ENCODE measurements at regions not wholly inside any gene's neighbourhood (a gene's known extent, or its start where the extent isn't known, plus 50 kb on each side); places are given as distances from the start of the nearest gene placed in this dataset.

DNA sequence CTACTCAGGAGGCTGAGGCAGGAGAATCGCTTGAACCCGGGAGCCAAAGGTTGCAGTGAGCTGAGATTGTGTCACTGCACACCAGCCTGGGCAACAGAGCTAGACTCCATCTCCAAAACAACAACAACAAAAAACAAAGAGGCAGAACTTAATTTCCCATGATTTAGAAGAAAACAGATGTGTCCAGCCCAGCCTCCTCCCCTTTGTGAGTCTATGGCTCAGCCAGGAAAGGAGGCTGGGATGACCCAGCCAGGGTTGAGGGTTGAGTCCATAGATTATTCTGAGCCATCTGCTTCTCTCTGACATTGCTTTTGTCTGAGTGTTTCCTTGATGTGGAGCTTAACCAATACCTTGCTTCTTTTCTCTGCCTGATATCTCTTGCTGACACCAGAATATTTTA, 994.1 kb downstream of the TYW1 start:
- no peak for DNase-seq (ENCODE audit: low read depth in 2 of 2)
- no peaks in the 10 kb centered on the region for H4K20me1 ChIP-seq (ENCODE audit: control insufficient read depth, extremely low read depth, insufficient read depth, low read length)
- H3K4me3 ChIP-seq (replicated peaks in 1 of 4; ENCODE audit: control extremely low read depth in 1 of 4, insufficient read depth in 1 of 4, low read depth in 3 of 4, low read length in 4 of 4), result no peak overlapping the region

DNA sequence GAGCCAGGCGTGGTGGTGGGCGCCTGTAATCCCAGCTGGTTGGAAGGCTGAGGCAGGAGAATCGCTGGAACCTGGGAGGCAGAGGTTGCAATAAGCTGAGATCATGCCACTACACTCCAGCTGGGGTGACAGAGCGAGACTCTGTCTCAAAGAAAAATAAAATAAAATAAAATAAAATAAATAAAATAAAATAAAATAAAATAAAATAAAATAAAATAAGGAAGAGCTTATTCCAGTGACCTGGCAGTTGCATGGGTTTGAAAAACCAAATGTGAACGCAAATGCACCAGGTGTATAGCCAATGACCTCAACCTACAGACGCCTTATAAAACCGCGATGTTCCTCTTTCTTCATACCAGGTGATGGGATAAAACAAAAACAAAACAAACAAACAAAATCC, 995.7 kb downstream of the TYW1 start:
- Histone ChIP-seq H3K4me2 (ENCODE audit: extremely low read depth, insufficient read depth, low read length) (no peak overlapping the region), H3K79me2 (ENCODE audit: control insufficient read depth, insufficient read depth, low read length) (no peaks in the 10 kb centered on the region)

More for the DNA sequence above, 994.1 kb downstream of the TYW1 start:
- Histone ChIP-seq H3K79me2 (ENCODE audit: control insufficient read depth, insufficient read depth, low read length) (no peaks in the 10 kb centered on the region), H3K36me3 (ENCODE audit: control insufficient read depth, insufficient read depth, low read length) (no peaks in the 10 kb centered on the region), H2AFZ (ENCODE audit: low read length) (no peak overlapping the region), H3K9me3 (ENCODE audit: control insufficient read depth, insufficient read depth, low read depth, low read length) (no peaks in the 10 kb centered on the region), H3K4me2 (ENCODE audit: extremely low read depth, insufficient read depth, low read length) (no peak overlapping the region), H3K27me3 (ENCODE audit: control insufficient read depth, insufficient read depth, low read length) (no peaks in the 10 kb centered on the region), H3K9ac (ENCODE audit: insufficient read depth, low read length) (no peak overlapping the region), H3K27ac (ENCODE audit: insufficient read depth, low read length) (no peak overlapping the region), H3K4me1 (ENCODE audit: control insufficient read depth, extremely low read depth, insufficient read depth, low read length) (no peaks in the 10 kb centered on the region)
- TF ChIP-seq EZH2 (IDR thresholded peaks at IDR 0.05; ENCODE audit: low read length, missing control alignments), result no peak
- TF ChIP-seq, protein P1, sequence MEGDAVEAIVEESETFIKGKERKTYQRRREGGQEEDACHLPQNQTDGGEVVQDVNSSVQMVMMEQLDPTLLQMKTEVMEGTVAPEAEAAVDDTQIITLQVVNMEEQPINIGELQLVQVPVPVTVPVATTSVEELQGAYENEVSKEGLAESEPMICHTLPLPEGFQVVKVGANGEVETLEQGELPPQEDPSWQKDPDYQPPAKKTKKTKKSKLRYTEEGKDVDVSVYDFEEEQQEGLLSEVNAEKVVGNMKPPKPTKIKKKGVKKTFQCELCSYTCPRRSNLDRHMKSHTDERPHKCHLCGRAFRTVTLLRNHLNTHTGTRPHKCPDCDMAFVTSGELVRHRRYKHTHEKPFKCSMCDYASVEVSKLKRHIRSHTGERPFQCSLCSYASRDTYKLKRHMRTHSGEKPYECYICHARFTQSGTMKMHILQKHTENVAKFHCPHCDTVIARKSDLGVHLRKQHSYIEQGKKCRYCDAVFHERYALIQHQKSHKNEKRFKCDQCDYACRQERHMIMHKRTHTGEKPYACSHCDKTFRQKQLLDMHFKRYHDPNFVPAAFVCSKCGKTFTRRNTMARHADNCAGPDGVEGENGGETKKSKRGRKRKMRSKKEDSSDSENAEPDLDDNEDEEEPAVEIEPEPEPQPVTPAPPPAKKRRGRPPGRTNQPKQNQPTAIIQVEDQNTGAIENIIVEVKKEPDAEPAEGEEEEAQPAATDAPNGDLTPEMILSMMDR (conservative IDR thresholded peaks at IDR 0.05 in 1 of 2, IDR thresholded peaks at IDR 0.05 in 1 of 2; ENCODE audit: low read depth in 1 of 2, low read length in 2 of 2), result no peak

DNA sequence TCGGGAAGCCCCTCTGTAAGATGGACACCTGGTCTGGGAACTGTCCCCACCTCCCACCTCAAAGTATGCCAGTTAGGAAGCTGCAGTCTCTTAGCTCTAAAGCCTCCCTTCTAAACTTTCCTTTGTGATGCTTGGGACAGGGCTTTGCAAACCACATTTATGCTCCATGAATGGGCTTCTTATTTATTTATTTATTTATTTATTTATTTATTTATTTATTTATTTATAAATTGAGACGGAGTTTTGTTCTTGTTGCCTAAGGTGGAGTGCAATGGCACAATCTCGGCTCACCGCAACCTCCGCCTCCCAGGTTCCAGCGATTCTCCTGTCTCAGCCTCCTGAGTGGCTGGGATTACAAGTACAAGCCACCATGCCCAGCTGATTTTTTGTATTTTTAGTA, 1009.4 kb downstream of the TYW1 start:
- Histone ChIP-seq H3K27me3 (ENCODE audit: control insufficient read depth, insufficient read depth, low read length) (no peaks in the 10 kb centered on the region), H3K4me3 (replicated peaks in 1 of 4; ENCODE audit: control extremely low read depth in 1 of 4, insufficient read depth in 1 of 4, low read depth in 3 of 4, low read length in 4 of 4) (no peak overlapping the region), H3K79me2 (ENCODE audit: control insufficient read depth, insufficient read depth, low read length) (no peaks in the 10 kb centered on the region), H3K36me3 (ENCODE audit: control insufficient read depth, insufficient read depth, low read length) (no peaks in the 10 kb centered on the region), H3K27ac (ENCODE audit: insufficient read depth, low read length) (no peak overlapping the region), H3K4me1 (ENCODE audit: control insufficient read depth, extremely low read depth, insufficient read depth, low read length) (no peaks in the 10 kb centered on the region), H3K9ac (ENCODE audit: insufficient read depth, low read length) (no peak overlapping the region), H3K4me2 (ENCODE audit: extremely low read depth, insufficient read depth, low read length) (no peak overlapping the region), H3K9me3 (ENCODE audit: control insufficient read depth, insufficient read depth, low read depth, low read length) (no peaks in the 10 kb centered on the region), H2AFZ (ENCODE audit: low read length) (no peak overlapping the region), H4K20me1 (ENCODE audit: control insufficient read depth, extremely low read depth, insufficient read depth, low read length) (no peaks in the 10 kb centered on the region)
- no peak for DNase-seq (ENCODE audit: low read depth in 2 of 2)
- TF ChIP-seq, protein P1 (conservative IDR thresholded peaks at IDR 0.05 in 1 of 2, IDR thresholded peaks at IDR 0.05 in 1 of 2; ENCODE audit: low read depth in 1 of 2, low read length in 2 of 2), result no peak
- no peak for TF ChIP-seq EZH2 (IDR thresholded peaks at IDR 0.05; ENCODE audit: low read length, missing control alignments)

More for the DNA sequence above, 995.7 kb downstream of the TYW1 start:
- DNase-seq (ENCODE audit: low read depth in 2 of 2), result no peak
- no peak overlapping the region for H2AFZ ChIP-seq (ENCODE audit: low read length)
- no peak overlapping the region for H3K27ac ChIP-seq (ENCODE audit: insufficient read depth, low read length)
- no peak overlapping the region for H3K4me3 ChIP-seq (replicated peaks in 1 of 4; ENCODE audit: control extremely low read depth in 1 of 4, insufficient read depth in 1 of 4, low read depth in 3 of 4, low read length in 4 of 4)
- H3K36me3 ChIP-seq (ENCODE audit: control insufficient read depth, insufficient read depth, low read length), result no peaks in the 10 kb centered on the region
- no peaks in the 10 kb centered on the region for H3K4me1 ChIP-seq (ENCODE audit: control insufficient read depth, extremely low read depth, insufficient read depth, low read length)
- no peaks in the 10 kb centered on the region for H3K9me3 ChIP-seq (ENCODE audit: control insufficient read depth, insufficient read depth, low read depth, low read length)
- no peaks in the 10 kb centered on the region for H4K20me1 ChIP-seq (ENCODE audit: control insufficient read depth, extremely low read depth, insufficient read depth, low read length)
- H3K9ac ChIP-seq (ENCODE audit: insufficient read depth, low read length), result no peak overlapping the region
- TF ChIP-seq EZH2 (IDR thresholded peaks at IDR 0.05; ENCODE audit: low read length, missing control alignments), result no peak
- TF ChIP-seq, protein P1 (conservative IDR thresholded peaks at IDR 0.05 in 1 of 2, IDR thresholded peaks at IDR 0.05 in 1 of 2; ENCODE audit: low read depth in 1 of 2, low read length in 2 of 2), result no peak
- H3K27me3 ChIP-seq (ENCODE audit: control insufficient read depth, insufficient read depth, low read length), result no peaks in the 10 kb centered on the region

Measured in fibroblast of lung (primary cell).